OCI-LY3 (cell line): ENCODE measurements at regions not wholly inside any gene's neighbourhood (a gene's known extent, or its start where the extent isn't known, plus 50 kb on each side); places are given as distances from the start of the nearest gene placed in this dataset.

Experiments used
- EZH2phosphoT487 ChIP-seq: fragments of 200-600 bp; shearing (Covaris generic); IDR thresholded peaks from 2 replicates; pipeline ENCODE4 v1.6.1; 2018; ENCODE audit warnings: antibody characterized with exemption, mixed run types, low read depth
- TF ChIP-seq, protein P1 (sequence below): fragments of 200-600, 300-600 bp; sonication (generic); IDR thresholded peaks from 2 replicates; pipeline ENCODE4 v1.5.1; 2014; ENCODE audit warnings: antibody characterized with exemption, low read length, low read depth

DNA sequence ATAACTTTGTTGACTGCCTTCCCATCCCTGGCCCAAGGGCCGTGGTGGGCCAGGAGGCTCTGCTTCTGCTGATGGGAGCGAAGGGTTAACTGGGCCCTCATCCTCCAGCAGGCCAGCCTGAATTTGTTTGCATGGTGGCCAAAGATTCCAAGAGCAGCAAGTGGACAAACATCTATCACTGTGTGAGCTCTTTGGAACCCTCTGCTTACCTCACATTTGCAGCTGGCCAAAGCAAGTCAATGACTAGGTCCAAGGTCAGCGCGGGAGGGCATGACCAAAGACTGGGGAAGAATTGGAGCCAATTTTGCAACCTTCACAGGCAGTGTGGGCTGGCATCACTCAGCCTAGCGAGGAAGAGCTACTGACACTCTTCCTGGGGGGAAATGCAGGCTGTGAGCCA is 67.8 kb upstream of the ATP6AP2 start:
- TF ChIP-seq, protein P1, sequence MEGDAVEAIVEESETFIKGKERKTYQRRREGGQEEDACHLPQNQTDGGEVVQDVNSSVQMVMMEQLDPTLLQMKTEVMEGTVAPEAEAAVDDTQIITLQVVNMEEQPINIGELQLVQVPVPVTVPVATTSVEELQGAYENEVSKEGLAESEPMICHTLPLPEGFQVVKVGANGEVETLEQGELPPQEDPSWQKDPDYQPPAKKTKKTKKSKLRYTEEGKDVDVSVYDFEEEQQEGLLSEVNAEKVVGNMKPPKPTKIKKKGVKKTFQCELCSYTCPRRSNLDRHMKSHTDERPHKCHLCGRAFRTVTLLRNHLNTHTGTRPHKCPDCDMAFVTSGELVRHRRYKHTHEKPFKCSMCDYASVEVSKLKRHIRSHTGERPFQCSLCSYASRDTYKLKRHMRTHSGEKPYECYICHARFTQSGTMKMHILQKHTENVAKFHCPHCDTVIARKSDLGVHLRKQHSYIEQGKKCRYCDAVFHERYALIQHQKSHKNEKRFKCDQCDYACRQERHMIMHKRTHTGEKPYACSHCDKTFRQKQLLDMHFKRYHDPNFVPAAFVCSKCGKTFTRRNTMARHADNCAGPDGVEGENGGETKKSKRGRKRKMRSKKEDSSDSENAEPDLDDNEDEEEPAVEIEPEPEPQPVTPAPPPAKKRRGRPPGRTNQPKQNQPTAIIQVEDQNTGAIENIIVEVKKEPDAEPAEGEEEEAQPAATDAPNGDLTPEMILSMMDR = no peak
- TF ChIP-seq EZH2phosphoT487 = no peak
